ENCODE measurements at regions not wholly inside any gene's neighbourhood (a gene's known extent, or its start where the extent isn't known, plus 50 kb on each side); places are given as distances from the start of the nearest gene placed in this dataset.

GRCh38 chr9:119726035-119726434 lies 356.8 kb upstream of the BRINP1 start:
- H3K4me1 ChIP-seq: no peaks in the 10 kb centered on the region
- ATAC-seq (no peak), DNase-seq (no peak)
- H3K27me3 ChIP-seq: no peaks in the 10 kb centered on the region
- intact Hi-C loops (cut with DNase I): no loop called here
- H3K27ac ChIP-seq: no peak overlapping the region
- H3K9me3 ChIP-seq: no peaks in the 10 kb centered on the region
- no peak overlapping the region for H3K4me3 ChIP-seq
- no peaks in the 10 kb centered on the region for H3K36me3 ChIP-seq
- TF ChIP-seq, protein P1, sequence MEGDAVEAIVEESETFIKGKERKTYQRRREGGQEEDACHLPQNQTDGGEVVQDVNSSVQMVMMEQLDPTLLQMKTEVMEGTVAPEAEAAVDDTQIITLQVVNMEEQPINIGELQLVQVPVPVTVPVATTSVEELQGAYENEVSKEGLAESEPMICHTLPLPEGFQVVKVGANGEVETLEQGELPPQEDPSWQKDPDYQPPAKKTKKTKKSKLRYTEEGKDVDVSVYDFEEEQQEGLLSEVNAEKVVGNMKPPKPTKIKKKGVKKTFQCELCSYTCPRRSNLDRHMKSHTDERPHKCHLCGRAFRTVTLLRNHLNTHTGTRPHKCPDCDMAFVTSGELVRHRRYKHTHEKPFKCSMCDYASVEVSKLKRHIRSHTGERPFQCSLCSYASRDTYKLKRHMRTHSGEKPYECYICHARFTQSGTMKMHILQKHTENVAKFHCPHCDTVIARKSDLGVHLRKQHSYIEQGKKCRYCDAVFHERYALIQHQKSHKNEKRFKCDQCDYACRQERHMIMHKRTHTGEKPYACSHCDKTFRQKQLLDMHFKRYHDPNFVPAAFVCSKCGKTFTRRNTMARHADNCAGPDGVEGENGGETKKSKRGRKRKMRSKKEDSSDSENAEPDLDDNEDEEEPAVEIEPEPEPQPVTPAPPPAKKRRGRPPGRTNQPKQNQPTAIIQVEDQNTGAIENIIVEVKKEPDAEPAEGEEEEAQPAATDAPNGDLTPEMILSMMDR (IDR thresholded peaks at IDR 0.05): no peak

DNA sequence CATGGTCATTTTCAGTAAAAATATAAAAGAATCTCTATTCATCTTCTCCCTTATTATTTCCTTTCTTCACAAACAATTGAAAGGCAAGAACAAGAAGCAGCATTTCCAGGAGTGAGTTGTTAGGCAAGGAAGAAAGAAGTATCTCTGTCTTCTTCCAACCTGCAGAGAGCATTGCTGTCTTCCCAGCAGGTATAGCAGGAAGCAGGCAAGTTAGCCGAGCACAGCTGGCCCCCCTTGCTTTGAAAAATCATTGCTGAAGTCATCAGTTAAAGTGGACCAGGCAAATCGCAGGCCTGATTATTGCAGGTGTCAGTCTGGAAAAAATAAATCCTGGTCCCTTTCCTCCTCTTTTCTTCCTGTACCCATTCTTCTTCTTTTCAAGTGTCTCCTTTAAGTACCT lies 353.1 kb upstream of the BRINP1 start:
- Histone ChIP-seq H3K9me3 (no peaks in the 10 kb centered on the region), H3K36me3 (no peaks in the 10 kb centered on the region), H3K4me1 (no peaks in the 10 kb centered on the region), H3K4me3 (no peak overlapping the region), H3K27me3 (no peaks in the 10 kb centered on the region), H3K27ac (no peak overlapping the region)
- intact Hi-C loops (cut with DNase I): no loop called here
- no peak for DNase-seq
- no peak for ATAC-seq
- TF ChIP-seq, protein P1 (IDR thresholded peaks at IDR 0.05): no peak

GRCh38 chr9:119712325-119712724 lies 343.1 kb upstream of the BRINP1 start:
- TF ChIP-seq, protein P1 (IDR thresholded peaks at IDR 0.05): no peak
- Histone ChIP-seq H3K36me3 (no peaks in the 10 kb centered on the region), H3K9me3 (no peaks in the 10 kb centered on the region), H3K4me1 (no peaks in the 10 kb centered on the region), H3K27me3 (no peaks in the 10 kb centered on the region), H3K4me3 (no peak overlapping the region), H3K27ac (no peak overlapping the region)
- DNase-seq: no peak
- no peak for ATAC-seq
- intact Hi-C loops (cut with DNase I): no loop called here

GRCh38 chr9:119709431-119709830 lies 340.2 kb upstream of the BRINP1 start:
- Histone ChIP-seq H3K4me1 (no peaks in the 10 kb centered on the region), H3K27me3 (no peaks in the 10 kb centered on the region), H3K36me3 (no peaks in the 10 kb centered on the region), H3K4me3 (no peak overlapping the region), H3K27ac (no peak overlapping the region), H3K9me3 (no peaks in the 10 kb centered on the region)
- intact Hi-C loops (cut with DNase I): no loop called here
- TF ChIP-seq, protein P1 (IDR thresholded peaks at IDR 0.05): no peak
- ATAC-seq: no peak
- no peak for DNase-seq

DNA sequence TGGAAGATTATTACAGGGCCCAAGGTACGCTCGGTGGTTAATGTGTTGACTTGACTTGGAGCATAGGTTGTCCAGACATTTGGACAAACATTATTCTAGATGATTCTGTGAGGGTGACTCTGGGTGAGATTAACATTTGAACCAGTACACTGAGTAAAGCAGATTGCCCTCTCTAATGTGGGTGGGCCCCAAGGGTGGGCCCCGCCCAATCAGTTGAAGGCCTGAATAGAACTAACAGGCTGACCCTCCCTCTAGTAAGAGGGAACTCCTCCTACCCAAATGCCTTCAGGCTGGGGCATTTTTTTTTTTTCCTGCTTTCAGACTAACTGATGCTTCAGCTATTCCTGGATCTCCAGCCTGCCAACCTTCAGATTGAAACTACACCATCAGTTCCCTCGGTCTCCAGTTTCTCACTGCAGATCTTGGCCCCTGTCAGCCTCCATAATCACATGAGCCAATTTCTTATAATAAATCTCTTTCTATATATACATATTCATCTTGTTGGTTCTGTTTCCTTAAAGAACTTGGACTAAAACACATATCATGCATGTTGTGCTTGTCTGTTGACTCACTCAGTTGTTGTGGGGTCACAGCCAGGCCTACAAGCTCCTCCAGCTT lies 338.1 kb upstream of the BRINP1 start:
- no peaks in the 10 kb centered on the region for H3K4me1 ChIP-seq
- H3K27ac ChIP-seq: no peak overlapping the region
- intact Hi-C loops (cut with DNase I): no loop called here
- no peaks in the 10 kb centered on the region for H3K36me3 ChIP-seq
- TF ChIP-seq, protein P1 (IDR thresholded peaks at IDR 0.05): no peak
- H3K4me3 ChIP-seq: no peak overlapping the region
- ATAC-seq (no peak), DNase-seq (no peak)
- no peaks in the 10 kb centered on the region for H3K27me3 ChIP-seq
- no peaks in the 10 kb centered on the region for H3K9me3 ChIP-seq

DNA sequence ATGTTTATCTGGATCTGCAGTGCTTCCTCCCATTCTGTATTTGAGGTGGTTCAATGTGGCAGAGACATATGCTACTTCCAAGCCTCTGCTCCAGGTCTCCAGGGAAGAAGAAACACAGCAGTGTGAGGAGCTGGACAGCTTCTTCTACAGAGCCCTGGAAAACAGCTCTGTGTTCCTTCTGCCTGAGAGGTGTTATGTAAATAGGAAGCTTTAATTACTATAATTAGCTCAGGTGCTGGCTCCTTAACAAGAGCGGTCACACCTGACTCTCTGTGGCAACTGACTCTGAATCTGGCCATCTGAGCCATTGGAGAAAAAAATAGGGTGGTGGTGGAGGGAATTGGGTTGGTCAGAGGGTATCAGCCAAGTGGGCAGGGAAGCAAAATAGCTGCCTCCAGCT lies 332.4 kb upstream of the BRINP1 start:
- intact Hi-C loops (cut with DNase I): no loop called here
- ATAC-seq (no peak), DNase-seq (no peak)
- Histone ChIP-seq H3K27me3 (no peaks in the 10 kb centered on the region), H3K4me3 (no peak overlapping the region), H3K9me3 (no peaks in the 10 kb centered on the region), H3K27ac (no peak overlapping the region), H3K4me1 (no peaks in the 10 kb centered on the region), H3K36me3 (no peaks in the 10 kb centered on the region)
- TF ChIP-seq, protein P1 (IDR thresholded peaks at IDR 0.05): no peak
